GM20431 (cell line): ENCODE measurements at regions not wholly inside any gene's neighbourhood (a gene's known extent, or its start where the extent isn't known, plus 50 kb on each side); places are given as distances from the start of the nearest gene placed in this dataset.

Source experiments
- in situ Hi-C: fragments of 300-500 bp; cut with MseI, MboI; formaldehyde crosslinking; loops from one replicate; pipeline ENCODE4 v1.15.0; 2020; ENCODE audit warnings: low sequenced_read_pairs; ENCODE audit not compliant: unreplicated experiment

DNA sequence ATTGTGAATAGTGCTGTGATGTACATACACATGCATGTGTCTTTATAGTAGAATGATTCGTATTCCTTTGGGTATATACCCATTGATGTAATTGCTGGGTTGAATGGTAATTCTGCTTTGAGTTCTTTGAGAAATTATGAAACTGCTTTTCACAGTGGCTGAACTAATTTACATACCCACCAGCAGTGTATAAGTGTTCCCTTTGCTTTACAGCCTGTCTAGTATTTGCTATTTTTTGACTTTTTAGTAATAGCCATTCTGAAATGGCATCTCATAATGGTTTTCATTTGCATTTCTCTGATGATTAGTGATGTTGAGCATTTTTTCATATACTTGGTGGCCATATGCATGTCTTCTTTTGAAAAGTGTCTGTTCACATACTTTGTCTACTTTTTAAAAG is 54.5 kb upstream of the FAM78B start:
- in situ Hi-C loops, result no loop called here

DNA sequence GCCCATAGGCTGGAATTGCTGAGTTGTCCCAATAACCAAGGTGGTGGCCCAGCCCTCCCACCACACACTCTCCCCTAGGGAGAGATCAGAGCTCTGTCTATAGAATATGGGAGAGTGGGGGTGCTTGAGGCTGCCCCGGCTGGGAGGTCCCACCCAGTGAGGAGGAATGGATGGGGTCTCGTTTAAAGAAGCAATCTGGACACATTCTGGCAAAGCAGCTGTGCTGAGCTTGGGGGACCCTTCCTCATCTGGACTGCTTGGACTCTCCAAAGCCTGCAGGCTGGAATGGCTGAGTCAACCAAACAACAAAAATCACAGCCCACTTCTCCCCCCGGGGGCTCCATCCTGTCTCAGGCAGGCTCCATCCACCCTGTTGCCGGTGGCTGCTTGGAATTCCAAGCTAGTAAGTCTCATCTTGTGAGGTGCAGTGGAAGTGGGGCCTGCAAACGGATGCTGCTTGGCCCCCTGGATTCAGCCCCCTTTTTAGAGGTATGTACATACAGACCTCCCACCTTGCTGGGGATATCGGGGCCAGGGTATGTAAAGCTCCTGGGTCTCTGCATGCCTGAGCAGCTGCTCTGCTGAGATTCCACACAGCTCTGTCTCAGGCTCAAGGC is 67.1 kb upstream of the FAM78B start:
- in situ Hi-C loops, result no loop called here

GRCh38 chr1:166235728-166236127 is 68.9 kb upstream of the FAM78B start:
- in situ Hi-C loops, result no loop called here

GRCh38 chr1:166237675-166238074 is 70.9 kb upstream of the FAM78B start:
- in situ Hi-C loops, result no loop called here

GRCh38 chr1:166253076-166253779 is 86.4 kb upstream of the FAM78B start:
- in situ Hi-C loops, result no loop called here

GRCh38 chr1:166258017-166258416 is 91.2 kb upstream of the FAM78B start:
- in situ Hi-C loops, result no loop called here

DNA sequence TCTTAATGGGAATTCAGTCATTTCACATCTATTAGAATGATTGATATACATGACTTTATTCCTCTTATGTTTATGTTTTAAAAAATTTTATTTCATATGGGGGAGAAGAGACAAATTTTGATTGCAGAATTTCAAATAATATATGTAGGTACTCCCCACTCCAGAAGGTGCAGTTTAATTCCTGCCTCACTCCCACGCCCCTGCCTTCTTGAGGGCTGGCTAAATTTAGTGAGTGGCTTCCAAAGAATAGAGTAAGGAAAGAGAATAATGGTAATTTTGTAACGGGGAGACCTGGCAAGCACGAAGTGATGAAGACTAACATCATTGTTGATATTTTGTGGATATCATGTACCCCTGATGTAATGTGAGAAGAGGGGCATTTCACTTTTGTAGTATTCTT is 94.7 kb upstream of the FAM78B start:
- in situ Hi-C loops, result no loop called here

GRCh38 chr1:166270476-166271150 is 103.8 kb upstream of the FAM78B start:
- in situ Hi-C loops, result no loop called here

DNA sequence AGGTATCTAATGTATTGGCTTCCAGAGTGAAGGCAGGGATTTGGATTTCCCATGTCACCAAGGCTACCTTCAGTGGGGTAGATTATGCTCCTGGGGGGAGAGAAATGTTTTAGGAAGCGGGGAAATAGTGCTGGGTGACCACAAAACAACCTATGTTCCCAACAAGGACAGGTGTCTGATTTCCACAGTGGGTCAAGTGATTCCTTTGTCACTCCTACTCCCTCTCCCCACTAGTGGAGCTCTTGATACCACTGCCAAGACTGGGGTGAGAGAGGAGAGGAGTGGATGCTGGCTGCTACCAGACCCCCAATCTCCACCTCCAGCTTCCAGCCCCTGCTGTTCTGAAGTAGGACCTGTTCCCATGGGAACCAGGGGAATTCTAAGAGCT is 104.3 kb upstream of the FAM78B start:
- in situ Hi-C loops, result no loop called here

DNA sequence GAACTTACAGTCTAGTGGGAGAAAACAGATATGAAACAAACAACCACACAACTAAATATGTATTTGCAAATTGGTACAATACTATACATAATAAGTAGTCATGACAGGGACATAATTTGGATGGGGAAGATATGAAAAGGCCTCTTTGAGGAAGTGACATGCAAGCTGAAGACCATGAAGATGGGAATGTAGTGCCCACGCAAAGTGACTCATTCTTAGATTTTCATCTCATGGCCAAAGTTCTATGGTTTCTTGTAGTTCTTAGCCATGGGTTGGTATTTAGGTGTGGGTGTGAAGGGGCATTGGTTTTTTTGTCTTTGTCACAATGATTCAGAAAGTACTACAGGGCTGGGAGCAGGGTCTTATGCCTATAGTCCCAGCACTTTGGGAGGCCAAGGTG is 105.4 kb upstream of the FAM78B start:
- in situ Hi-C loops, result no loop called here

GRCh38 chr1:166272851-166273250 is 106.0 kb upstream of the FAM78B start:
- in situ Hi-C loops, result no loop called here

- in situ Hi-C loops, result no loop called here
These were observed 106.8 kb upstream of the FAM78B start for GRCh38 chr1:166273618-166274017.

GRCh38 chr1:166282391-166283137 is 115.8 kb upstream of the FAM78B start:
- in situ Hi-C loops, result no loop called here

DNA sequence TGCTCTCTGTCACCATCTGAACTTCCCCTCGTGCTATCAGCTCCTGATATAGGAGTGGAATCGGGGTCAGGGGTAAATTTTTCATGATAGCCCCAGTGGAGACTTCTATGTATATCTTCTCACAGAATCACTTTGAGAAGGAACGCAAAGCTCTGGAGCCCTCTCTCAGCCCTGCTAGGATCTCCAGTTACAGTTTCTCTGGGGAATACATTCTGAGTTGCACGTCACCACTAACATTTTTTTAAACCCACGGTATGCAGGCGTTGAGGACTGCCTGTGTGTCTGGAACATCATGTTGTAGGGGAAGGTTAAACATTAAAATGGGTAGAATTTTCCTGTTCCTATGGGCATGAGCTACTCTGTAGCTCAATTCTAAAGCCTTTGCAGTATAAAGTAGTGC is 116.4 kb upstream of the FAM78B start:
- in situ Hi-C loops, result no loop called here

DNA sequence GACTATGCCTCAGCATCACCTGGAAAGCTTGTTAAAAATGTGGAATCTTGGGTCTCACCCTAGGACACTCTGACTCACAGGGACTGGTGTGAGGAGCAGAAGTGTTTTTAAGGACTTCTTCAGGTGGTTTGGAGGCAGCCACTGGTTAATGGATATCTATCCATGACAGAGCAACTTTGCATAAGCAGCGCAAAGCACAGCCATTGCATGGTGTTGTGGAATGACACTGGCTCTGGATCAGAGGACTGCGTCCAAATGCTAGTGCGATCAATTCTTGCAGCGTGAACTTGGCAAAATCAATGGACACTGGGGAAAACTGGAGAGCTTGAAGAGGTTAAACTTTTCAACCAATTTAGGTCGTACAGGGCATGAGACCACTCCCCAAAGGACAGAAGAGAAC is 116.8 kb upstream of the FAM78B start:
- in situ Hi-C loops, result no loop called here

GRCh38 chr1:166289309-166290050 is 122.7 kb upstream of the FAM78B start:
- in situ Hi-C loops, result no loop called here

DNA sequence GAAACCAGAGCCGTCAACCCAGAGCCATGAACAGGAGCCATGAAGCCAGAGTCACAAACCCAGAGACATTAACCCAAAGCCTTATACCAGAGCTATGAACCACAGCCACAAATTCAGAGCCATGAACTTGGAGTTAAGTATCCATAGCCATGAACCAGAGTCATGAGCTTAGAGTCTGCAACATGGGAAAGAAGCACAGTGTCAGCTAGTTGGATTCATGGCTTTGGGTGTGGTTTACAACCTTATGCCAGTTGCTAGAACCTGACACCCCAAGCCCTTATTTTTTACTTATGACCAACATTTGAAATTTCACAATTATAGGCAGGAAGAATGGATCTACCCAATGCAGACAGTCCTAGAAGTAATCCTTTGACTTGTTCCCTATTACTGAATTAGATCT is 128.9 kb upstream of the FAM78B start:
- in situ Hi-C loops, result no loop called here

- in situ Hi-C loops, result no loop called here
These were observed 131.2 kb upstream of the FAM78B start for GRCh38 chr1:166297993-166298392.

GRCh38 chr1:166300767-166301166 is 134.0 kb upstream of the FAM78B start:
- in situ Hi-C loops, result no loop called here
